Thoracic aorta (tissue), 2 donors: ENCODE measurements at regions not wholly inside any gene's neighbourhood (a gene's known extent, or its start where the extent isn't known, plus 50 kb on each side); places are given as distances from the start of the nearest gene placed in this dataset.

Experiments used
- ATAC-seq: fragments of 150-250 bp; one replicate; pipeline ENCODE4 v1.8.0; 2017; ENCODE audit warnings: low read depth; ENCODE audit not compliant: insufficient number of reproducible peaks, low FRiP score
- DNase-seq: peaks from one replicate; pipeline ENCODE4 v3.0.0-alpha.2; 2020; ENCODE audit warnings: low spot score
- H3K27ac ChIP-seq, 2 donors: fragments of 200-600 bp; sonication (generic); 1 replicate in 1 of 2; 2 replicates in 1 of 2; pipeline ENCODE4 v1.5.1; 2016; ENCODE audit warnings: mild to moderate bottlenecking in 2 of 2, moderate library complexity in 2 of 2
- H3K27me3 ChIP-seq: fragments of 200-600 bp; sonication (generic); replicated peaks from 2 replicates; pipeline ENCODE4 v1.6.0; 2016; ENCODE audit warnings: mild to moderate bottlenecking; ENCODE audit not compliant: insufficient read depth
- H3K36me3 ChIP-seq: fragments of 200-600 bp; sonication (generic); one replicate; pipeline ENCODE4 v1.5.1; 2016
- H3K4me1 ChIP-seq, 2 donors: fragments of 200-600 bp; sonication (generic); 1 replicate in 1 of 2; 2 replicates in 1 of 2; pipeline versions ENCODE4 v1.5.1 to v1.6.0; 2016; ENCODE audit warnings: low read depth in 2 of 2, mild to moderate bottlenecking in 1 of 2; ENCODE audit not compliant: control insufficient read depth in 1 of 2
- H3K4me3 ChIP-seq: fragments of 200-600 bp; sonication (generic); 2 replicates; pipeline ENCODE4 v1.5.1; 2016; ENCODE audit warnings: mild to moderate bottlenecking
- H3K9me3 ChIP-seq: fragments of 200-600 bp; sonication (generic); 2 replicates; pipeline ENCODE4 v1.5.1; 2016
- TF ChIP-seq, protein P1 (sequence below): fragments of 200-600 bp; sonication (generic); IDR thresholded peaks from one replicate; pipeline ENCODE4 v1.5.1; 2019; ENCODE audit warnings: antibody characterized with exemption

DNA sequence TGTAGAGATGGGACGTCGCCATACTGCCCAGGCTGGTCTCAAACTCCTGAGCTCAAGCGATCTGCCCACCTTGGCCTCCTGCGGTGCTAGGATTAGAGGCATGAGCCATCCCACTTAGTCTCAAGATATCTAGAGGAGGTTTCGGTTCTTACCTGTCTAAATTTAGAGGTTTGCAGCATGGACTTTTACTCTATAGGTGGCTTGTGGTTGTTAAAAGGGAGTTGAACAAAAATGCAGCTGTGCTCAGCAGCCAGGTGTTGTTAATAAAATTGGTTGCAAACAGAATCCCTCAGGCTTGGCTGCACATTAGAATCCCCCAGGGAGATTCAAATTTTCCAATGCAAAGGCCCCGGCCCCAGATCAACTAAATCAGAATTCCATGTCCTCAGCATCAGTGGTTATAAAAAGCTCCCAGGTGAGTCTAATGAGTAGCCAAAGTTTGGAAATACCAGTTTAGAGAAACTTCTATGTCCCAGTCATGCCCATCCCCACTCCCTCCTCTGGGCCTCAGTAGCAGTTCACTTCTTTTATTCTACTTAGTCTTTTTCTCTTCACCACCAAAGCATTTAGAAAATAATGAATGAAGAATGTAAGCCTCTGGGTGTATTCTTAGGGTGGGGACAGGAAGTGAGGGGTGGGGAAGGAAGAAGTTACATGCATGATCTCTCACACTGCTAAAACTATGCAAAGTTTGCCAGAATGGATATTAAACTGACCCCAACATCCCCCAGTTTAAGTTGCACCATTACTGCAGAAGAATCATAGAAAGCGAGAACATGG is 471.0 kb downstream of the COG6 start:
- H3K9me3 ChIP-seq: no peaks in the 10 kb centered on the region
- peaks cover 15 to 26% of the 10 kb centered on the region in 2 donors for H3K4me1 ChIP-seq
- ATAC-seq (no peak), DNase-seq (no peak)
- no peaks in the 10 kb centered on the region for H3K36me3 ChIP-seq
- no peak overlapping the region for H3K4me3 ChIP-seq
- no peak overlapping the region for H3K27ac ChIP-seq
- H3K27me3 ChIP-seq: no peaks in the 10 kb centered on the region
- TF ChIP-seq, protein P1, sequence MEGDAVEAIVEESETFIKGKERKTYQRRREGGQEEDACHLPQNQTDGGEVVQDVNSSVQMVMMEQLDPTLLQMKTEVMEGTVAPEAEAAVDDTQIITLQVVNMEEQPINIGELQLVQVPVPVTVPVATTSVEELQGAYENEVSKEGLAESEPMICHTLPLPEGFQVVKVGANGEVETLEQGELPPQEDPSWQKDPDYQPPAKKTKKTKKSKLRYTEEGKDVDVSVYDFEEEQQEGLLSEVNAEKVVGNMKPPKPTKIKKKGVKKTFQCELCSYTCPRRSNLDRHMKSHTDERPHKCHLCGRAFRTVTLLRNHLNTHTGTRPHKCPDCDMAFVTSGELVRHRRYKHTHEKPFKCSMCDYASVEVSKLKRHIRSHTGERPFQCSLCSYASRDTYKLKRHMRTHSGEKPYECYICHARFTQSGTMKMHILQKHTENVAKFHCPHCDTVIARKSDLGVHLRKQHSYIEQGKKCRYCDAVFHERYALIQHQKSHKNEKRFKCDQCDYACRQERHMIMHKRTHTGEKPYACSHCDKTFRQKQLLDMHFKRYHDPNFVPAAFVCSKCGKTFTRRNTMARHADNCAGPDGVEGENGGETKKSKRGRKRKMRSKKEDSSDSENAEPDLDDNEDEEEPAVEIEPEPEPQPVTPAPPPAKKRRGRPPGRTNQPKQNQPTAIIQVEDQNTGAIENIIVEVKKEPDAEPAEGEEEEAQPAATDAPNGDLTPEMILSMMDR: no peak

DNA sequence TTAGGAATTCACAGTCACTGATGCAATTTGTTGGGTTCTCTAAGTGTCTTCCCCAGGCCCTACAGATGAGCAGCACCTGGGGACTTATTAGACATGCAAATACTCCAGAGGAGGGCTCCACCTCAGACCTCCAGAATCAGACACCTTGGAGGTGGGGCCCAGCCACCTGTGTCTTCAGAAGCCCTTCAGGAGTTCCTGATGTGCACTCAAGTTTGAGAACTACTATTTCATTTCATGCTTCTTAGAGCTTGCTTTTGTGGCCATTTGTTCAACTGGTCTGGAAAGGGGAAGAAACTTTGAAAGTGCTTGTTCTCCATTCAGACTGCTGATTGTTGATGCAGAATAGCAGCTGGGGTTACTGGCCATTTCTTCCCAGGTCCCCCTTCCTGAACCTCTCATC is 472.0 kb downstream of the COG6 start:
- DNase-seq (no peak), ATAC-seq (no peak)
- Histone ChIP-seq H3K27me3 (no peaks in the 10 kb centered on the region), H3K4me3 (no peak overlapping the region), H3K27ac (no peak overlapping the region), H3K9me3 (no peaks in the 10 kb centered on the region), H3K4me1 (peaks cover 7 to 16% of the 10 kb centered on the region in 2 donors), H3K36me3 (no peaks in the 10 kb centered on the region)
- TF ChIP-seq, protein P1: no peak

DNA sequence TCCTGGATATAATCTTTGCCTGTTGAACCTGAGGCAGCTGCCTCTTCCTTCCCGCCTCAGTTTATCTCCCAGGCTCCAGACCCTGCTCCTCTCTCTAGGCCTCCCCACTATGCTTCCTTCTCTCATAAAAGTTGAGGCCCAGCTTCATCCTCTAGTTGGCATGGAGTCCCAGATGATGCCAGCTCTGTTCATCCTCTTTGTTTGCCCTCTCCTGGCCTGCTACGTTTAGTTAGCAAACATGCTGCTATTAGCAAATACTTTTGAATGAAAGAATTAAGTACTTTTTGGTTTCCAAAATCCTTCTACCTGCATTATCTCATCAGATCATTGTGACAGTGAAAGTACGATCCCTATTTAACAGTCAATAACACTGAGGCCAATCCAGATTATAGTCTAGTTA is 472.5 kb downstream of the COG6 start:
- Histone ChIP-seq H3K4me3 (no peak overlapping the region), H3K27me3 (no peaks in the 10 kb centered on the region), H3K36me3 (no peaks in the 10 kb centered on the region), H3K27ac (no peak overlapping the region), H3K4me1 (peaks cover 7 to 11% of the 10 kb centered on the region in 2 donors), H3K9me3 (no peaks in the 10 kb centered on the region)
- TF ChIP-seq, protein P1: no peak
- ATAC-seq (no peak), DNase-seq (no peak)

DNA sequence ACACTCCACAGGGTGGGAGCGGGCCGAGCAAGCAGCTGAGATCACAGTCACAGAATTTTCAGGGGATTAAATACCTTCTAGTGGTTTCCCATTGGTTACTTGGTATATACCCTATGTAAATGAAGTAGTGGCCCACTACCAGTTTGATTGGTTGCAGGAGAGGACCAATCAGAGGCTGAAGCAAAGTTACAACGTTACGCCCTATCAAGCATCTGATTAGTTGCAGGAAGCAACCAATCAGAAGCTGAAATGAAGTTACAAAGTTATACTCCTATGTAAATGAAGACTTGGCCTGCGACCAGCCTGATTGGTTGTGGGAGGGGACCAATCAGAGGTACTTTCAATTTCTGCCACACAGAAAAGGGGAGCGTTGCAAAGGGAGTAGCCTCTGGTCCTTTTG is 474.0 kb downstream of the COG6 start:
- no peaks in the 10 kb centered on the region for H3K36me3 ChIP-seq
- no peaks in the 10 kb centered on the region for H3K27me3 ChIP-seq
- no peak overlapping the region for H3K27ac ChIP-seq
- no peak overlapping the region for H3K4me3 ChIP-seq
- TF ChIP-seq, protein P1: no peak
- DNase-seq (no peak), ATAC-seq (no peak)
- H3K4me1 ChIP-seq: peaks cover 7 to 11% of the 10 kb centered on the region in 2 donors
- H3K9me3 ChIP-seq: no peaks in the 10 kb centered on the region

DNA sequence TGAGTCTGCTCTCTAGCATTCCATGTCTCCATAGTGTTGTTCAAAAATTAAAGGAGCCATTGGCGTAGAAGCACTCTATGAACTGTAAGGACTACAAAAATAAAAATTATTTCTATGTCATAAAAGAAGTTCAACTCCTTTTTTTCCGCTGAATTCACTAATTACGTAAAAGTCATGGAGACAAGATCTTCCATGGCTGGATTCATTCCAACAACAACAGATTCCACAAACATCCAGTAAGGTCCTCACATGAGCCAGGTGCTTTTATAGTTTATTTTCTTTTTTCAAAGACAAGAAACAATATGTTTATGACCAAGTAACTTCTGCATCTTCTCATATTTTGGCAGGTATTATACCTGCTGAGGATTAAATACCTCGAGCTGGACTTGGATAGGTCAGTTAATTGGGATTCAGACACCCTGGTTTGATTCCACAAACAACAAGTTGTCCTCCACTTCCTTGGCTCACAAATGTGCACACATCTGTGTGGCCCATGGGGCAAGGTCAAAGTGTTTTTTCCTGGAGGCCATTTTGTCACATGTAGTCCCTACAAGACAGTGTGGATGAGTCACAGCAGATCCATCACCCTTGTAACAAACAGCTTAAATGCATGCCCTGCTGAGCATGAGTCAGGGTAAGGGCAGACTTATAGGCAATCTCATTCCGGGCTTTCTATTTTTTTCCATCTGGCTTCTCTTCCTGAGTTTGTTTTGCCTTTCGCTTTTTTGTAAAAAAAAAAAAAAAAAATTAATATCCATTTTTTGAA is 475.6 kb downstream of the COG6 start:
- H3K9me3 ChIP-seq: no peaks in the 10 kb centered on the region
- DNase-seq: no peak
- H3K27ac ChIP-seq: no peak overlapping the region
- no peak overlapping the region for H3K4me3 ChIP-seq
- peaks cover 5 to 7% of the 10 kb centered on the region in 2 donors for H3K4me1 ChIP-seq
- H3K27me3 ChIP-seq: no peaks in the 10 kb centered on the region
- no peaks in the 10 kb centered on the region for H3K36me3 ChIP-seq
- TF ChIP-seq, protein P1: no peak
- no peak for ATAC-seq
